GM23338 (cell line): ENCODE measurements at regions not wholly inside any gene's neighbourhood (a gene's known extent, or its start where the extent isn't known, plus 50 kb on each side); places are given as distances from the start of the nearest gene placed in this dataset.

Source experiments
- CTCF ChIP-seq, 2 experiments: fragments of 200-600 bp in 1 of 2; sonication (generic) in 1 of 2; conservative IDR thresholded peaks; 2 replicates each; pipeline versions ENCODE4 v1.5.1 to v1.6.1; 2016 to 2017; ENCODE audit warnings: antibody characterized with exemption in 2 of 2, low read depth in 2 of 2, mild to moderate bottlenecking in 2 of 2, moderate library complexity in 1 of 2
- JUNB ChIP-seq: IDR thresholded peaks from one replicate; pipeline ENCODE4 v1.6.1; 2016; ENCODE audit warnings: antibody characterized with exemption; ENCODE audit not compliant: unreplicated experiment
- ZNF114 ChIP-seq: fragments of 250-450 bp; sonication (Bioruptor Pico); IDR thresholded peaks from 2 replicates; pipeline ENCODE4 v1.5.0; 2020; ENCODE audit warnings: mild to moderate bottlenecking, moderate library complexity

DNA sequence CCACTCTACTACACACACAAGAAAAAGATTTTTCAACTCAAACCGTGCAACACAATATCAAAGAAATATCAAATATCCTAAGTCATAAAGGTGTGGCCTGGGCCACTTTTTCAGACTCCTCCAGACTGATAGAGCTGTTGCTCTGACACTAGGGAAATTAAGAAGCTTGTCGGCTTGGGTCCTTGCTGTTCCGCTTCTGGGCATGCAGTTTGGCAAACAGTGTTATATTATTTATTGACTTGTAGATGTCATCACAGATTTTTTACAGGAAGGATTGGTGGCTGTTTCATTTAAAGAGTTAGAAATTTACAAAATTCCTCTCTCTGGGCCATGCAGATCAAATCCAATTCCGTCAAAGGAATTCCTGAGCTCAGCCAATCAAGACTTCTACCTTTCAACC lies 64.5 kb upstream of the EPCAM start:
- TF ChIP-seq JUNB (no peak), ZNF114 (CRISPR knock-in tag) (no peak), CTCF (conservative IDR thresholded peaks at IDR 0.05; ENCODE audit: low read depth in 2 of 2) (no peak)
